Bronchial epithelial cell (primary cell): ENCODE measurements at regions not wholly inside any gene's neighbourhood (a gene's known extent, or its start where the extent isn't known, plus 50 kb on each side); places are given as distances from the start of the nearest gene placed in this dataset.

Source experiments
- DNase-seq: peaks from one replicate; pipeline ENCODE4 v3.0.0-alpha.2; 2010; ENCODE audit warnings: low read depth
- FAIRE-seq: peaks from 2 replicates; lab custom pipeline; 2011; peaks lifted over from hg19 to GRCh38; lab: Jason Lieb, UNC
- H3K27me3 ChIP-seq: 2 replicates; pipeline ENCODE4 v1.5.1; 2011; ENCODE audit warnings: low read length; ENCODE audit not compliant: control insufficient read depth, insufficient read depth
- H3K36me3 ChIP-seq: 2 replicates; pipeline ENCODE4 v1.5.1; 2011; ENCODE audit warnings: low read length; ENCODE audit not compliant: control insufficient read depth, insufficient read depth
- H3K4me3 ChIP-seq: 2 replicates; pipeline ENCODE4 v1.5.1; 2011; ENCODE audit warnings: mild to moderate bottlenecking, low read depth, low read length, control low read depth
- TF ChIP-seq, protein P1 (sequence below): IDR thresholded peaks from 2 replicates; pipeline ENCODE4 v1.5.1; 2011; ENCODE audit warnings: mild to moderate bottlenecking, moderate library complexity, low read length, control low read depth, inconsistent platforms; ENCODE audit not compliant: insufficient read depth, severe bottlenecking

DNA sequence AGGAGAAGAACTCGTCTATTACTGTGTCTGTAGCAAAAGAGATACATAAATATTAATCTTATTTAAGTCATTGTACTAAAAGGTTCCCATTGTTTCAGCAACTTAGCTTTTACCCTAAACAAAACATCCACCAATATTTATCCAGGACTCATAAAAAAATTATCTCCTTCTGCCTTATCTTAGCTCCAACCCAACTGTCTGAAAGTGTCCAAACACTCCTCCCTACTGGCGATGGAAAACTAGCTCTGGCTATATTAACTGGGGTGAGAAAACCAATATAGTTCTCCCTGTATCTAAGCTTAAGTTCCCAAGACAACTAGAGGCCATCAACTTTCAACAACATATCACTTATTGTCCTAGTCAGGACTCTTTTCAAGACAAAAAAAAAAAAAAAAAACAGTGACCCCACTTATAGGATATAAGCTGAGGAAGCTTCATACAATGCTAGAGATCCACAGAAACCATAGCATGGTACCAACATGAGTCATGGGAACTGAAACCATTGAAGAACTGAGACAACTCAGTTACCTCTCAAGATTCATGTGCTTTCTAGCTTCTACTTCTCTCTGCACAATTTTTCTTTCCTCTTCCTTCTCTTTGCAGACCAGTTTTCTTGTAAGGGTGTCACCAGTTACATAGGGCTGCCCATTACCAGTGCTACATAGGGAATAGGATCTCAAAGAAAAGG is 150.7 kb upstream of the RASA1 start:
- DNase-seq (peak; percentile 61), FAIRE-seq (no peak)
- Histone ChIP-seq H3K36me3 (no peaks in the 10 kb centered on the region), H3K4me3 (no peak overlapping the region), H3K27me3 (no peaks in the 10 kb centered on the region)
- TF ChIP-seq, protein P1, sequence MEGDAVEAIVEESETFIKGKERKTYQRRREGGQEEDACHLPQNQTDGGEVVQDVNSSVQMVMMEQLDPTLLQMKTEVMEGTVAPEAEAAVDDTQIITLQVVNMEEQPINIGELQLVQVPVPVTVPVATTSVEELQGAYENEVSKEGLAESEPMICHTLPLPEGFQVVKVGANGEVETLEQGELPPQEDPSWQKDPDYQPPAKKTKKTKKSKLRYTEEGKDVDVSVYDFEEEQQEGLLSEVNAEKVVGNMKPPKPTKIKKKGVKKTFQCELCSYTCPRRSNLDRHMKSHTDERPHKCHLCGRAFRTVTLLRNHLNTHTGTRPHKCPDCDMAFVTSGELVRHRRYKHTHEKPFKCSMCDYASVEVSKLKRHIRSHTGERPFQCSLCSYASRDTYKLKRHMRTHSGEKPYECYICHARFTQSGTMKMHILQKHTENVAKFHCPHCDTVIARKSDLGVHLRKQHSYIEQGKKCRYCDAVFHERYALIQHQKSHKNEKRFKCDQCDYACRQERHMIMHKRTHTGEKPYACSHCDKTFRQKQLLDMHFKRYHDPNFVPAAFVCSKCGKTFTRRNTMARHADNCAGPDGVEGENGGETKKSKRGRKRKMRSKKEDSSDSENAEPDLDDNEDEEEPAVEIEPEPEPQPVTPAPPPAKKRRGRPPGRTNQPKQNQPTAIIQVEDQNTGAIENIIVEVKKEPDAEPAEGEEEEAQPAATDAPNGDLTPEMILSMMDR = no peak

- no peak overlapping the region for H3K4me3 ChIP-seq
- no peaks in the 10 kb centered on the region for H3K27me3 ChIP-seq
- DNase-seq (peak; percentile 50), FAIRE-seq (no peak)
- H3K36me3 ChIP-seq = no peaks in the 10 kb centered on the region
- TF ChIP-seq, protein P1 = no peak
These were observed 148.1 kb upstream of the RASA1 start for GRCh38 chr5:87119588-87119987.

DNA sequence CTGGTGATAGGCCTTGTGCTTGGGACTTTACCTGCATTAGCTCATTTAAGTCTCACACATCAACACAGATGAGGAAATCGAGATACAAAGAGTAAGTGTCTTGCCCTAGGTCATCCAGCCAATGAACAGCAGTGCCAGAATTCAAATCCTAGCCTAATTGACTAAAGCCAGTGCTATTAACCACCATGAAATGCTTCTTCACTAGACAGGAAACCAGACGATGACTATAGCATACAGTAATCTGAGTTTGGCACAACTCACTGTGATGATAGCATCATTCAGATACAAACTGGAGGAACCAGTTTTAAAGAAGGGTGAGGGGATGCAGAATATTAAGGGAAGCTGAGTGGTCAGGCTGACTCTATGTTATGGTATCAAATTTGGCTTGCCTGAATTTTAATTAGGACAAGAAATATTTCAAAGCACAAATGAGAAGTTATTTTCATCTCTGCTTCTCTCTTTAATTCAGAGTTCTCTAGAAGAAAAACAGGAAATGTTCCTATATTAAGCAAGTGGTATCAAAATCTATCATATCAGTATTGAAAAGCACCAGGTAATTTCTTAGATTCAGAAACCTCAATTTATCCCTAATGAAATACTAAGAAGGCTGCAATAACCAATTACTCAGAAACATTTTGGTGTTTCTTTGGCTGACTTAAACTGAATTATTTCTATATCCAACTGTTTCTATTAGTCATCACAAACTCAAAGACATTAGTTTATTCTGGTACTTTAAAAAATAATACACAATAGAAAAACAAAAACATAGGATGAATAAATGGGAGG is 147.0 kb upstream of the RASA1 start:
- DNase-seq = peak; percentile 100
- no peaks in the 10 kb centered on the region for H3K27me3 ChIP-seq
- FAIRE-seq = peak; percentile 100
- H3K4me3 ChIP-seq = no peak overlapping the region
- no peaks in the 10 kb centered on the region for H3K36me3 ChIP-seq
- TF ChIP-seq, protein P1 = no peak

DNA sequence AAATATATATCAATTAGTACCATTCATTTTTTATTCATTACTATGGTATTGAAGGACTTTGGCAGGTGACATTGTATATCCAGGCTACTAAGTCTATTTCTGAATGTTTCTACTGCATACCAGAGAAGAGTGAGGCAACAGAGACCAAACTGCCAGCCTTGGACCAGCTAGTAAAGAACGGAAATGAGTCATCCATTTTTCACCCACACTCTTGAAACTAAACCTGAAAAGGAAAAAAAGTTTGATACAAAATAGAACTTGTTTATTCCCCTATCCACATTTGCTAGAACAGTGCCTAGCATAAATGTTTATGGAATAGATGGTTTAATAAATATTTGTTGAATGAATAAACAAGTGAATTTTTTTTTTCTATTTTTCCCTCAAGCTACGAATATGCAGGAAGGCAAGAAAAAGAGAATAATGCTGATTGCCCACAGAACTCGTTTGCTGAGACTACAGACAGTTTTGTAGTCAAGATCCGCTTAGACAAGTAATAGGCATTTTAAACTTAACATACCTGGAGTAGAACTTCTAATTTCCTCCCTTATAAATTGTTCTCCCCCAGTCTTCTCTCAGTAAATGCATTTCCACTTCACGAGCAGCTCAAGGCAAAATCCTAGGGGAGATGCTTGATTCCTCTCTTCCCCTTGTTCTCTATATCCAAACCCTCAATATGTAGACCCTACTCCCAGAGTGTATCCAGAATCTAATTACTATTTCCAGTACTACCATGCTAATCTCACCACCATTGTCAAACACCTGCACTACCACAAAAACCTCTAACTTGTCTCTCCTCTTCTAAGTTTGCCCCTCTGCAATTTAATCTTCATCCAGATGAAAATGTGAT is 146.2 kb upstream of the RASA1 start:
- FAIRE-seq (no peak), DNase-seq (peak; percentile 96)
- no peaks in the 10 kb centered on the region for H3K36me3 ChIP-seq
- no peaks in the 10 kb centered on the region for H3K27me3 ChIP-seq
- H3K4me3 ChIP-seq = no peak overlapping the region
- TF ChIP-seq, protein P1 = no peak

DNA sequence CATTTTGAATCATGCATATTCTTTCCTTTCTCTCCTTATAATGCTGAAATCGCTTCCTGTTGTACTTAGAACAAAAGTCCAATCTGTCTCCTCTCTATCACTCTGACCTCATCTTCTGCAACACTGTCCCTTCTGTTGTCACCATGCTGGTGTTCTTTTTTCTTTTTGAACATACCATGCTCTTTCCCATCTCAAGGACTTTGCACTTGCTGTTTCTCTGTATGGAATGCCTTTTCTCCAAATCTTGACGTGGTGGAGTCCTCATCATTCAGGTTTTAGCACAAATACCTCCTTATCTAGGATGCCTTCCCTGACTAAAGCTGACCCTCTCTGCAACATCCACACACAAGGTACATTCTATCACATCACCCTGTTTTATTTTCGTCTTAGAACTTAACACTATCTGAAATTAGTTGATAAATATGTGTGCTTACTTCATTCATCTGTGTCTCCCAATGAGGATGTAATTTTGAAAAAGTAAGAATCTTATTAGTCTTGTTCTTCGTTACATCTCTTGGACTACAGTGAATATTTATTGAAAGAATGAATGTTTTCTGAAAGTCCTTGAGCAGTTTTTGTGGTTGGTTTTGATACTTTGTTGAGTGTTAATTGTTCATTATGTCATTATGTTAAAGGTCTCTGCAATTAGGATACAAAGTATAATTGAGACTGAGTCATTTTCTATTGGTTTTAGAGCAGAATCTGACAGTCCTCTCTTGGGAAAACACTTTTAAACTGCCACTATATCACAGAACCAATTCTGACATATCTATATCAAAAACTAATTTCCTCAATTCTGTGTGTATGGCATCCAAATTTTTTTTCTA is 145.3 kb upstream of the RASA1 start:
- FAIRE-seq = no peak
- no peaks in the 10 kb centered on the region for H3K36me3 ChIP-seq
- TF ChIP-seq, protein P1 = no peak
- no peak for DNase-seq
- no peak overlapping the region for H3K4me3 ChIP-seq
- no peaks in the 10 kb centered on the region for H3K27me3 ChIP-seq
